SIG-M5 treated with dmso at 0.1 percent for 504 hours (cell line): ENCODE measurements at regions not wholly inside any gene's neighbourhood (a gene's known extent, or its start where the extent isn't known, plus 50 kb on each side); places are given as distances from the start of the nearest gene placed in this dataset.
"Not testable (repeated sequence)": the region's sequence is repeated elsewhere in the genome, so short reads cannot be mapped to it uniquely, and the experiment has no call there.

ENCODE experiments used
- DNase-seq: peaks from one replicate; lab custom pipeline; 2025; ENCODE audit not compliant: unreplicated experiment; lab: John Stamatoyannopoulos, UW

GRCh38 chr21:9883571-9884282, 637.7 kb upstream of the TPTE start:
- not testable (repeated sequence) for DNase-seq

GRCh38 chr21:9888500-9888899, 632.9 kb upstream of the TPTE start:
- DNase-seq: not testable (repeated sequence)

- not testable (repeated sequence) for DNase-seq
These were observed 617.8 kb upstream of the TPTE start for GRCh38 chr21:9903579-9903978.

DNA sequence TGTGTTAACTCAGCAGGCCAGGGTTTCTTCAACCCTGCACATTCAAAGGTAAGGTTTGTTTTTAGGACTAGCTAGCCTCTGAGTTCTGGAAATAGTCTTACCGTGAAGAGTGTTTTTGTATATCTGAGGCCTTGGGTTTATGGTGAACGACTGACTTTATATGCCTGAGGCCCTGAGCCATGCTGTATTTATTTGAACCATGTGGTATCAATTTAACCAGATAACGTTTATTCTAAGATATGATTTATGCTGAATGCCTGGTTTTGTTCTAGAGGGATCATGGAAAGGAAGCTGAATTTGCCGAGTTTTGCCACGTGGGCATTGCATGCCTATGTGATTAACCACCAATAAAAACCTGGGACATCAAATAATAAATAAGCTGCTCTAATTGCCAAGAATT, 607.2 kb upstream of the TPTE start:
- not testable (repeated sequence) for DNase-seq

- not testable (repeated sequence) for DNase-seq
These were observed 601.9 kb upstream of the TPTE start for GRCh38 chr21:9919446-9919845.

GRCh38 chr21:9943639-9944038, 577.7 kb upstream of the TPTE start:
- DNase-seq: not testable (repeated sequence)

- not testable (repeated sequence) for DNase-seq
These were observed 575.3 kb upstream of the TPTE start for GRCh38 chr21:9946057-9946456.

- DNase-seq: not testable (repeated sequence)
These were observed 571.7 kb upstream of the TPTE start for GRCh38 chr21:9949510-9950289.

DNA sequence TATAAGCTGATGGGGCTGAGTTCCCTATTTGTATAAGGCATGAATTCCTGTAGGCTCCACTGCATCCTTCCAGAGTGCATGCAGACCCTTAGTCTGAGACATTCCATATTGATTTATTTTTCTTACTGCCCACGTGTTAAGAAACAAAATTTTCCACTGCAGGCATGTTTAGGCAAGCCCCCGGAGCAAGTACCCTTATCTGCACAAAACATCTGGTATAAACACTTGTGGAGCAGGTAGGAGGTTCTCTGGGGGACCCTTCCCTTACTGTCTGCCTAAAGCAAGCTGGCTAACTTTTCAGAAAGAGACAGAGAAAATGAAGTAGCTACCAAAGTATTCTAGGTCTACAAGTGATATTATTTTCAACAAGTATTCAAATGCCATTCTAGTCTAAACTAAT, 571.0 kb upstream of the TPTE start:
- not testable (repeated sequence) for DNase-seq

- not testable (repeated sequence) for DNase-seq
These were observed 562.6 kb upstream of the TPTE start for GRCh38 chr21:9958791-9959190.

DNA sequence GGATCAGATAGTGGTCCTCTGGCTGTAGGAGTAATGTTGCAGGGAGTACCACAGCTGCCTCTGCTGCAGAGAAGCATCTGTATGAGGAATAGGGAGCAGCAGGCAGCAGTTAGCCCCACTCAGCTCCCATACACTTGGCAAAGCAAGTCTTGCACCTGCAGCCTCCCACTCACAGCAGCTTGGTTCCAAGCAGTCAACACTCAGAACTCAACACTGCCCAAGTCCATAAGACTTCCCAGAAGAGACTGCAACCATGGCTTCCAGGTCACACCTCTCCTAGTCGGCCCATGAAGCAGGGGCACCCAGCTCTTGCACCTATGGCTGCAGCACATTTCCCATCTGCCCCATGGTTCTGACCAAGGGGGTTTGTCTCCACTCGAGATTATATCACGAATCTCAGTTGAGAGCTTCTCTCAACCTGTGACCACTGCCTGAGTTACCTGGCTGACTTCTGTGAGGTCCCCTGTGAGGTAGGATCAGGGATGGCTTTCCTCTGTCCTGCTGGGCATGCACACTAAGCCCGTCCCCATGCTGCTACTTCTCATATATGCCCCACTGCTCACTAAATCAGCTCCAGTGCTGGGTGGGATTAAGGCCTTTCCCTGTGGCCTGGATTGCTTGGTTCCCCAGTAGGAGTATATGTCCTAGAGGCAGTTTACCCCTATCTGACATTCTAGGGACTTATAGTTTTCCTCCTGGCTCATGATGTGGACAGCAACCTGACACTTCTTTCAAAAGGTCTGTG, 562.0 kb upstream of the TPTE start:
- not testable (repeated sequence) for DNase-seq

DNA sequence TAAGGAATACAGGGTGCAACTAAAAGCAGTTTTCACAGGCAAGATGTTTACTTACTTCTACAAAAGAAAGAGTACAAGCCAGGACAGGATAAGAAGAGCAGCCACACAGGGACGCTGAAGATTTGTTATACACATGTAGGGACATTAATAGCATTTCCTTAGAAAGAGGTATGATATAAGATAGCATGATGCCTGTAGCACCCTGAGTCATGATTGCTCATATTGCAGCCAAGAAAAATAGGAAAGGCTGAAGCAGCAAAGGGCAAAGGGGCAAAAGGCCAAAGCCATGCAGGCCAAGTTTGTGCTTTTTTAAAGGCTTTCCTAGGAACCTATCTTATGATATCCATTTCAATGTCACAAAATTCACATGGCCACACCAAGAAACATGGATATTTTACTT, 552.0 kb upstream of the TPTE start:
- DNase-seq: not testable (repeated sequence)

DNA sequence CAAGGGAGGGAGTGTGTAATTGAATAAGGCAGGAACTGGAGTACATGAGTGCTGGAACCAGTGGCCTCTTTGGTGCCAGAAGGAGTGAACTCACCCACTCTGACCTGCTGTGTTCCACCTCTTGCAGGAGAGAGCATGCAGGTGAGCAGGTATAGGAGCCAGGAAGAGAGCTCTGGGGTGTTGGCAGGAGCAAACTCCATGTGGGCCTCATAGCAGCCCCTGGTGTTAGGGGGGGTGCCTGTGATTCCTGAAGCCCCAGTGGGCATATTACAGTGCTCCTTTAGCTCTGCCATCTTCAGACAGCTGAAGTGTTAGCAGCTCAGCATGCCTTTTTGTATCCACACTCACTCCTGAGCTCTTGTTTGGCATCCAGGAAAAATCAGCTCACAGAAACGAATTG, 549.4 kb upstream of the TPTE start:
- DNase-seq: not testable (repeated sequence)

DNA sequence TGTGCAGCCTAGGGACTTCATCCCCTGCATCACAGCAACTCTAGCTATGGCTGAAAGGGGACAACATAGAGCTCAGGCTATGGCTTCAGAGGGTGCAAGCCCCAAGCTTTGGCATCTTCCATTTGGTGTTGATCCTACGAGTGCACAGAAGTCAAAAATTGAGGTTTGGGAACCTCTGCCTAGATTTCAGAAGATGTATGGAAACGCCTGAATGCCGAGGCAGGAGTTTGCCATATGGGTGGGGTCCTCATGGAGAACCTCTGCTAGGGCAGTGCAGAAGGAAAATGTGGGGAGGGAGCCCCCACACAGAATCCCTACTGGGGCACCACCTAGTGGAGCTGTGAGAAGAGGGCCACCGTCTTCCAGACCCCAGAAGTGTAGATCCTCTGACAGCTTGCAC, 543.0 kb upstream of the TPTE start:
- DNase-seq: not testable (repeated sequence)

DNA sequence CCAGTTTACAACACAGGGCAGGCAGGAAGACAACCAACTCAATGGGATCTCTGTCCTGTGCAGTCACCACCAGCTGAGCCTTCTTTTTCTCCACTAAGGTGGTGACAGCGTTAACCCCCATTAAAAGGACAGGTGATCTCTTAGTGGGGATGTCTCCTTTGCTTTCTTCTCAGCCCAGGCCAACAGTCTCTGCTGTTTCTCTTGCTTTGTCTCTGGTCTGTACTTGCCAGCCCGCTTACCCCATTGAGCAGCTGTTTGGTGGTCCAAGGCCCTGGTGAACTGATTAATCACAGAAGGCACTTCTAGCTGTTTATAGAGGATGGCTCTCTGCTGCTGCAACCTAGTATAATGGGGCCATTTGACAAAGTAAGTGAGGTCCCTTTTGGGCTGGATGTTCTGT, 523.9 kb upstream of the TPTE start:
- not testable (repeated sequence) for DNase-seq

DNA sequence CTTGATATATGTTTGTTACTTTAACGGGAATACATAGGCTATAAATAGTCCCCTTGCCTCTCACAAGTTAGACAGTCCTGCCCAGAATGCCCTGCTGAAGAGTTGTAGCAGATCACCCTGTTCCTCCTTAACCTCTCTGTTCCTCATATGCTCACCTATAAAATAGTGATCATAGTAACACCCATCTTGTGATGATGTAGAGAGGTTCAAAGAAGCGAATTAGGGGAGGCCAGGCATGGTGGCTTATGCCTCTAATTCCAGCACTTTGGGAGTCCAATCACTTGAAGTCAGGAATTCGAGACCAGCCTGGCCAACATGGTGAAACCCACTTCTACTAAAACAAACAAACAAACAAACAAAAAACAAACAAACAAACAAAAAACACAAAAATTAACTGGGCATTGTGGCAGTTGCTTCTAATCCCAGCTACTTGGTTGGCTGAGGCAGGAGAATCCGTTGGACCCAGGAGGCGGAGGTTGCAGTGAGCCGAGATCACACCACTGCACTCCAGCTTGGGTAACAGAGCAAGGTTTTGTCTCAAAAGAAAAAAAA, 518.5 kb upstream of the TPTE start:
- not testable (repeated sequence) for DNase-seq

DNA sequence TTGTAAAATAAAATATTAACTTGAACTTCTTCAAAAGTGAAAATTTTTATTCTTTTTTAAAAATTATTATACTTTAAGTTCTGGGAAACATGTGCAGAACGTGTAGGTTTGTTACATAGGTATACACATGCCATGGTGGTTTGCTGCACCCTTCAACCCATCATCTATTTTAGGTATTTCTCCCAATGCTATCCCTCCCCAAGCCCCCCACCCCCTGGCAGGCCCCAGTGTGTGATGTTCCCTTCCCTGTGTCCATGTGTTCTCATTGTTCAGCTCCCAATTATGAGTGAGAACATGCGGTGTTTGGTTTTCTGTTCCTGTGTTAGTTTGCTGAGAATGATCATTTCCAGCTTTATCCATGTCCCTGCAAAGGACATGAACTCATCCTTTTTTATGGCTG, 515.6 kb upstream of the TPTE start:
- DNase-seq: not testable (repeated sequence)

DNA sequence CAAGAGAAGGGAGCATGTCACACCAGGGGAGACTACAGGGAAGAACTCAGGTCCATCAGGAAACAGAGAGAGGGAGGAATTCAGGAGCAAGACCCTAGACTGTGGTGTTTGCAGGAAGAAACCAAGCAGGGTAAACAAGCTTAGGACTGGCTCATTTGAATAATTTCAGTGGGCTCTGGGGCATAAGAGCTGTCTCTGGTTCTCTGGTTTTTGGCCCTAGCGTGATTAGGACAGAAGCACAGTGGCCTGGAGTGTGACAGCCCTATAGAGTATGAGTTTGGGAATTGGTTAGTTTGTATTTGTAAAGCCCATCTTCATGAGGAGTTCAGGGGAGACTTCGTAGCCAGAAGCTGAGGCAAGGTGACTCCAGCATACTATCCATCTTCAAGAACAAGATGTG, 504.4 kb upstream of the TPTE start:
- not testable (repeated sequence) for DNase-seq

DNA sequence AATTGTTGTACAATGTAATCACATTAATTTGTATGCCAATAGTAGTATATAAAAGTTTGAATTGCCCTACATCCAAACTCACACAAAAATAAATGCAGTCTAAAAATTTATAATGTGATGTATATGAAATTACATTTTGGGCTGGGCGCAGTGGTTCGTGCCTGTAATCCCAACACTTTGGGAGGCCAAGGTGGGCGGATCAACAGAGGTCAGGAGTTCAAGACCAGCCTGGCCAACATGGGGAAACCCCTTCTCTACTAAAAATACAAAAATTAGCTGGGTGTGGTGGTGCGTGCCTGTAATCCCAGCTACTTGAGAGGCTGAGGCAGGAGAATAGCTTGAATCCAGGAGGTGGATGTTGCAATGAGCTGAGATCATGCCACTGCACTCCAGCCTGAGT, 503.6 kb upstream of the TPTE start:
- not testable (repeated sequence) for DNase-seq

DNA sequence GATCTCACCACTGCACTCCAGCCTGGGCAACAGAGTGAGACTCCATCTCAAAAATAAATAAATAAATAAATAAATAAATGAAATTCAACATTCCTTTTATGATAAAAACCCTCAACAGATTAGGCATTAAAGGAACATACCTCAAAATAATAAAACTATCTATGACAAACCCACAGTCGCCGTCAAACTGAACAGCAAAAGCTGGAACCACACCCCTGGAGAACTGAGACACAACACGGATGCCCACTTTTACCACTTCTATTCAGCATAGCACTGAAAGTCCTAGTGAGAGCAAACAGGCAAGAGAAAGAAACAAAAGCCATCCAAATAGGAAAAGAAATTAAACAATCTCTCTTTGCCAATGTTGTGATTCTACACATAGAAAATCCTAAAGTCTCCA, 499.9 kb upstream of the TPTE start:
- DNase-seq: not testable (repeated sequence)

GRCh38 chr21:10022745-10023144, 498.6 kb upstream of the TPTE start:
- not testable (repeated sequence) for DNase-seq
